ENCODE measurements at regions not wholly inside any gene's neighbourhood (a gene's known extent, or its start where the extent isn't known, plus 50 kb on each side); places are given as distances from the start of the nearest gene placed in this dataset.
"Not testable (repeated sequence)": the region's sequence is repeated elsewhere in the genome, so short reads cannot be mapped to it uniquely, and the experiment has no call there.

GRCh38 chr11:121863126-121863525 is 252.9 kb downstream of the BLID start:
- no peak for DNase-seq (ENCODE audit: low spot score)

GRCh38 chr11:121855138-121855537 is 260.9 kb downstream of the BLID start:
- DNase-seq (ENCODE audit: low spot score): not testable (repeated sequence)

GRCh38 chr11:121844016-121844415 is 272.0 kb downstream of the BLID start:
- DNase-seq (ENCODE audit: low spot score): no peak

- no peak for DNase-seq (ENCODE audit: low spot score)
These were observed 273.8 kb downstream of the BLID start for GRCh38 chr11:121842192-121842585.

GRCh38 chr11:121841487-121842191 is 274.4 kb downstream of the BLID start:
- DNase-seq (ENCODE audit: low spot score): no peak

GRCh38 chr11:121839781-121840180 is 276.2 kb downstream of the BLID start:
- DNase-seq (ENCODE audit: low spot score): no peak

GRCh38 chr11:121838571-121838970 is 277.4 kb downstream of the BLID start:
- no peak for DNase-seq (ENCODE audit: low spot score)

GRCh38 chr11:121833970-121834369 is 282.0 kb downstream of the BLID start:
- no peak for DNase-seq (ENCODE audit: low spot score)

- DNase-seq (ENCODE audit: low spot score): peak; percentile 33
These were observed 286.8 kb downstream of the BLID start for GRCh38 chr11:121829159-121829643.

- DNase-seq (ENCODE audit: low spot score): no peak
These were observed 301.1 kb downstream of the BLID start for GRCh38 chr11:121814962-121815361.

GRCh38 chr11:121814296-121814695 is 301.7 kb downstream of the BLID start:
- DNase-seq (ENCODE audit: low spot score): no peak

- DNase-seq (ENCODE audit: low spot score): no peak
These were observed 305.7 kb downstream of the BLID start for GRCh38 chr11:121810291-121810690.

GRCh38 chr11:121808096-121808495 is 307.9 kb downstream of the BLID start:
- no peak for DNase-seq (ENCODE audit: low spot score)

- no peak for DNase-seq (ENCODE audit: low spot score)
These were observed 309.0 kb downstream of the BLID start for GRCh38 chr11:121807051-121807450.

GRCh38 chr11:121802542-121802941 is 313.5 kb downstream of the BLID start:
- DNase-seq (ENCODE audit: low spot score): no peak

- DNase-seq (ENCODE audit: low spot score): no peak
These were observed 314.2 kb downstream of the BLID start for GRCh38 chr11:121801781-121802180.

GRCh38 chr11:121801394-121801748 is 314.6 kb downstream of the BLID start:
- DNase-seq (ENCODE audit: low spot score): no peak

- no peak for DNase-seq (ENCODE audit: low spot score)
These were observed 315.2 kb downstream of the BLID start for GRCh38 chr11:121800731-121801393.

- no peak for DNase-seq (ENCODE audit: low spot score)
These were observed 315.8 kb downstream of the BLID start for GRCh38 chr11:121800240-121800639.

- DNase-seq (ENCODE audit: low spot score): no peak
These were observed 318.5 kb downstream of the BLID start for GRCh38 chr11:121797496-121797895.

GRCh38 chr11:121795174-121795573 is 320.8 kb downstream of the BLID start:
- no peak for DNase-seq (ENCODE audit: low spot score)

GRCh38 chr11:121794671-121795141 is 321.3 kb downstream of the BLID start:
- no peak for DNase-seq (ENCODE audit: low spot score)

- DNase-seq (ENCODE audit: low spot score): no peak
These were observed 322.1 kb downstream of the BLID start for GRCh38 chr11:121793916-121794315.

GRCh38 chr11:121793291-121793690 is 322.7 kb downstream of the BLID start:
- DNase-seq (ENCODE audit: low spot score): no peak
